BE2C (cell line): ENCODE measurements at regions not wholly inside any gene's neighbourhood (a gene's known extent, or its start where the extent isn't known, plus 50 kb on each side); places are given as distances from the start of the nearest gene placed in this dataset.

Source experiments
- DNase-seq: peaks from one replicate; pipeline ENCODE4 v3.0.0-alpha.2; 2020
- H3K27me3 ChIP-seq: fragments of 250-450 bp; sonication (Bioruptor Pico); 2 replicates; pipeline ENCODE4 v1.5.1; 2020; ENCODE audit warnings: mild to moderate bottlenecking
- H3K36me3 ChIP-seq: fragments of 250-450 bp; sonication (Bioruptor Pico); 2 replicates; pipeline ENCODE4 v1.5.1; 2020; ENCODE audit warnings: mild to moderate bottlenecking
- H3K4me1 ChIP-seq: fragments of 250-450 bp; sonication (Bioruptor Pico); 2 replicates; pipeline ENCODE4 v1.5.1; 2020
- H3K4me3 ChIP-seq: 2 replicates; pipeline ENCODE4 v1.5.1; 2011; ENCODE audit warnings: low read depth, low read length
- H3K9me3 ChIP-seq: fragments of 250-450 bp; sonication (Bioruptor Pico); 2 replicates; pipeline ENCODE4 v1.5.1; 2020
- CTCF ChIP-seq: IDR thresholded peaks from 2 replicates; pipeline ENCODE4 v1.5.1; 2012; ENCODE audit warnings: mild to moderate bottlenecking, low read depth, low read length

- DNase-seq = no peak
- no peak for TF ChIP-seq CTCF
These were observed 62.6 kb upstream of the SALL4 start for GRCh38 chr20:51864967-51865366.

DNA sequence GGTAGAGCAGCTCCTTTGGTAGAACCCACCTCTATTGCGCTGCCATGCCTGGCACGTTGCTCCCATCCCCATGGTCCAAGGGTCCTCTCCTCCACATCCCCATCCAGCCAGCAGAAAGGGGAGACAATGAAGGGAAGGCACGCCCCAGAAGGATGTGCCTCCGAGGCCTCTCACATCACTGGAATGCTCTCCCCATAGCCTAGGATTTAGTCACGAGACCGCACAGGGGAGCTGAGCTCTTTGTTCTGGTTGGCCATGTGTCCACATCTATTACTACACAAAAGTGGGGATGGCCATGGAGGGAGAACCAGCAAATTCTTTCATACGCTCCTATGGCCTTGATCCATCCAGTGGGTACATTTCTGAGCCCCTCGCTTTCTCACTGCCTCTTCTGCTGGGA, 60.5 kb upstream of the SALL4 start:
- Histone ChIP-seq H3K4me1 (no peaks in the 10 kb centered on the region), H3K4me3 (no peak overlapping the region), H3K9me3 (no peaks in the 10 kb centered on the region), H3K27me3 (no peaks in the 10 kb centered on the region), H3K36me3 (no peaks in the 10 kb centered on the region)
- no peak for TF ChIP-seq CTCF
- DNase-seq = no peak

More at GRCh38 chr20:51864967-51865366, 62.6 kb upstream of the SALL4 start:
- H3K4me1 ChIP-seq = no peaks in the 10 kb centered on the region
- H3K36me3 ChIP-seq = no peaks in the 10 kb centered on the region
- H3K27me3 ChIP-seq = no peaks in the 10 kb centered on the region
- no peak overlapping the region for H3K4me3 ChIP-seq
- H3K9me3 ChIP-seq = no peaks in the 10 kb centered on the region

DNA sequence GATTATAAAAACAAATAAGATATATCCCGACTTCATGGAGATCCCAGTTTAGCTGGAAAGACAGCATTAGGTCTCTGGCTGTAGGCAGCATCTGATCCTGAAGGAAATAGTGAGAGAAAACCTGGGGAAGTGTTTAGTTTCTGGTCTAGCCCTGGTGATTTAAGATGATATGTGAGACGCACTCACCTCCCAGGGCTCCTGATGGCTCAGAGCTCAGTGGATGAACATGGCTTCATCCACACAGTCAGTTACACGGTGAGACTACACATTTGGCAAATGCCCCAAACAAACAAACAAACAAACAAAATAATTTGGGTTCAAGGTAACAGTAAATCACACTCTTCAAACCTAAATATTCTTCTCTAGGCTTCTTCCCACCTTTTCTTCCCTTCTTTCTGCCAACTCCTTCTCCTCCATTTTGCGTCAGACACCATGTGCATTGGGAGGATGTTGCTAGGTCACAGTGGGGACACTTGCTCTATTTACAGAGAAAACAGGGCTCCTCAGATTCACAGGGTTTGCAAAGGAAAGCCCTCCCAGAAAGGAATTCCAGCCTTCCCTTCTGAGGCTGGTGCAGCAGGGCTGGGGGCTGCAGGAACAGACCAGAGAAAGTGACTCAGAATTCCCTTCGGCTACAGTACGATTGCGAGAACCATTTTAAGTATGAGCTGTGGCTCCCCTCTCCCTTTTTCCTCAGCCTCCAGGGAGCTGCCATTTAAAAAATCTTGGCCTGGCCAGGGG, 59.6 kb upstream of the SALL4 start:
- Histone ChIP-seq H3K36me3 (no peaks in the 10 kb centered on the region), H3K4me3 (no peak overlapping the region), H3K9me3 (no peaks in the 10 kb centered on the region), H3K27me3 (no peaks in the 10 kb centered on the region), H3K4me1 (no peaks in the 10 kb centered on the region)
- TF ChIP-seq CTCF = no peak
- no peak for DNase-seq

- Histone ChIP-seq H3K36me3 (no peaks in the 10 kb centered on the region), H3K4me3 (no peak overlapping the region), H3K4me1 (no peaks in the 10 kb centered on the region; the same call in 1 of the 2 replicates), H3K9me3 (no peaks in the 10 kb centered on the region), H3K27me3 (no peaks in the 10 kb centered on the region)
- no peak for TF ChIP-seq CTCF
- no peak for DNase-seq
These were observed 58.0 kb upstream of the SALL4 start for GRCh38 chr20:51860111-51860882.

GRCh38 chr20:51856432-51856831, 54.1 kb upstream of the SALL4 start:
- no peak for TF ChIP-seq CTCF
- no peak for DNase-seq
- Histone ChIP-seq H3K9me3 (no peaks in the 10 kb centered on the region), H3K4me3 (no peak overlapping the region), H3K27me3 (no peaks in the 10 kb centered on the region), H3K36me3 (no peaks in the 10 kb centered on the region), H3K4me1 (no peaks in the 10 kb centered on the region; the same call in 1 of the 2 replicates)

- H3K4me3 ChIP-seq = no peak overlapping the region
- H3K9me3 ChIP-seq = no peaks in the 10 kb centered on the region
- no peaks in the 10 kb centered on the region for H3K36me3 ChIP-seq
- H3K27me3 ChIP-seq = no peaks in the 10 kb centered on the region
- no peak for DNase-seq
- H3K4me1 ChIP-seq = no peaks in the 10 kb centered on the region; the same call in 1 of the 2 replicates
- TF ChIP-seq CTCF = no peak
These were observed 52.6 kb upstream of the SALL4 start for GRCh38 chr20:51854921-51855320.
